NCI-H1105 (cell line): ENCODE measurements at regions not wholly inside any gene's neighbourhood (a gene's known extent, or its start where the extent isn't known, plus 50 kb on each side); places are given as distances from the start of the nearest gene placed in this dataset.
A peak's percentile ranks its signal among the peaks of the same experiment; 100 is the strongest.

ENCODE experiments used
- DNase-seq: peaks from one replicate; lab custom pipeline; 2025; lab: John Stamatoyannopoulos, UW

DNA sequence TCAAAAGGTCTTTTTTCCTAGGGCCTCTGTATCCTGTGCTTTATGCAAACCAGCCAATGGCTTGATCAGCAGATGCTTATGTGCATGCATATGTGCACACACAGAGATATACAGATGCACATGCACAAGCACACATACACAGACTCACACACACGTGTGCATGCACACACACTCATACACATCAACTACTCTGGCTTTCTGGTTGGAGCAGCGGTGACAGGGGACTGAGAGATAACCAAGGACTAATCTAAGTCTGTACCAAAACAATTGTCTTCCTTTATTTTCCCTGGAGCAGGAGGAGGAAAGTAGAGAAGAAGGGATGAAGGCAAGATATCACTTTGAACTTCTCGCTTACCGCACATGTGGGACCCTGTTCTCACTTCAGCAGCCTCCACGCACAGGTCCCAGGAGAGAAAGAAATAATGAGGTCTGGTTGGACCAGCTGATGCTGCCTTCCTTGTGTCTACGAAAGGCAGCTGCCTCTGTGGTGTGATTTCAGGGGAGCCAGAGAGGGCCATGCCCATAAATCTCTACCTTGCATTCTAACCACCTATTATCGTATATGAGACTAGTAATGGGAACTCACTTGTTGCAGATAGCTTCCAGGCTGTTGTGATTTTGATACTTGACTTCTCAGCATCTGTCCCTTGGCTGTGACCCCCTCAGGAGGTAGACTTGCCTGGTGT, 338.0 kb downstream of the EN1 start:
- no peak for DNase-seq

- DNase-seq = no peak
Observed at GRCh38 chr2:118508282-118508681, 339.2 kb downstream of the EN1 start.

GRCh38 chr2:118505436-118505835, 342.0 kb downstream of the EN1 start:
- DNase-seq = no peak

DNA sequence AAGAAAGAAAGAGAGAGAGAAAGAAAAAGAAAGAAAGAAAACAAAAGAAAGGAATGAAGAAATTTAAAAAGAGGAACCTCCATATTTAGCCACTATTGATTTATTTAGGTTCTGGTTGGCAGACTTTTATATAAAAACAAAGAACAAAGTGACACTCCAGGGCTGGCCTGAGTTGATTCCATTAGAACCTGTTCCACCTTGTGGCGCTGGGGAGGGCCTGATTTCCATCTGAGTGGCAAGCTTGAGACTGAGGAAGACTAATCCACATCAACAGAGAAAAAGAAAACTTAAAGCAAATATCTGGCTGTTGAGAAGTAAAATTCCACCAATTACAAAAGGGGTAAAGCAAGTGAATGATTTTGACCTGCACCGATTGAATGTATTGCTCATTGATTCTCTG, 345.3 kb downstream of the EN1 start:
- DNase-seq = no peak

GRCh38 chr2:118498943-118499342, 348.5 kb downstream of the EN1 start:
- DNase-seq = no peak

GRCh38 chr2:118496870-118497611, 350.4 kb downstream of the EN1 start:
- DNase-seq = no peak

- no peak for DNase-seq
Observed at GRCh38 chr2:118496467-118496866, 351.0 kb downstream of the EN1 start.

GRCh38 chr2:118495290-118495689, 352.2 kb downstream of the EN1 start:
- no peak for DNase-seq

GRCh38 chr2:118493213-118493612, 354.2 kb downstream of the EN1 start:
- DNase-seq = no peak

- no peak for DNase-seq
Observed at GRCh38 chr2:118492335-118492734, 355.1 kb downstream of the EN1 start.

- DNase-seq = no peak
Observed at GRCh38 chr2:118490330-118490729, 357.1 kb downstream of the EN1 start.

DNA sequence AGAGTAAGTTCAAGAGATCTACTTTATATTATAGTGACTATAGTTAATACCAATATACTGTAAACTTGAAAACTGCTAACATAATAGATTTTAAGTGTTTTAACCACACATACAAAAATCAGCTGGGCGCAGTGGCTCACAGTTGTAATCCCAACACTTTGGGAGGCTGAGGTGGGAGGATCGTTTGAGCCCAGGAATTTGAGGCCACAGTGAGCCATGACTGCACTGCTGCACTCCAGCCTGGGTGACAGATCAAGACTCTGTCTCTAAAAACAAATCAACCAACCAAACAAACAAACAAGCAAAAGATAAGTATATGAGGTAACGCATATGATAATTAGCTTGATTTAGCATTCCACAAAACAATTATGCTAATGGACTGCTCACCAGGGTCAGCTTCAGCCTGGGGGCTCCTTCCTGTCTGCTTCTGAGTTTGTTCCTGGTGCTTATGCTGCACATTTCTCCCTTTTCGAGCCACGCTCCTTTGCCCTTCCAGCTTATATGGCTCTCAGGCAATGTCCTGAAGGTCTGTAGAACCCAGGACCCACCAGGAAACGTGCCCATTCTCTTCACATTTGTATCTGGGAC, 357.6 kb downstream of the EN1 start:
- DNase-seq = no peak

- no peak for DNase-seq
Observed at GRCh38 chr2:118481299-118481698, 366.1 kb downstream of the EN1 start.

DNA sequence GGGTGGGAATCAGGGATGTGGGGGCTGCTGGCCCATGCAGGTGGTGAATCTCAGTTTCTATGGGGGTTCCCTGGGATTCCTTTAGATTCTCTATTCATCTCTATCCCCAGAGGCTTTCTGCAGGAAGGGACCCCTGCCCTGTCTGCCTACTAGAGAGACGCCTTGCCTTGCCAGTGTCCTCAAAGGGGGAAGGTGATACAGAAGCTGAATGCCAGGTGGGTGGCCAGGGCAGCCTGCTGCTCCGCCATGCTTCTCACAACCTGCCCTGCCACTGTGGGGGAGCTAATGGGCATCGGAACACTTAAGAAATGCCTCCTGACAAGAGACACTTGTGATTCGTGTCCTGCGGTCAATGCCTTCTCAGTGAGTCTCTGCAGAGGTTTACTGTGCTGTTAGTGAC, 368.4 kb downstream of the EN1 start:
- no peak for DNase-seq

DNA sequence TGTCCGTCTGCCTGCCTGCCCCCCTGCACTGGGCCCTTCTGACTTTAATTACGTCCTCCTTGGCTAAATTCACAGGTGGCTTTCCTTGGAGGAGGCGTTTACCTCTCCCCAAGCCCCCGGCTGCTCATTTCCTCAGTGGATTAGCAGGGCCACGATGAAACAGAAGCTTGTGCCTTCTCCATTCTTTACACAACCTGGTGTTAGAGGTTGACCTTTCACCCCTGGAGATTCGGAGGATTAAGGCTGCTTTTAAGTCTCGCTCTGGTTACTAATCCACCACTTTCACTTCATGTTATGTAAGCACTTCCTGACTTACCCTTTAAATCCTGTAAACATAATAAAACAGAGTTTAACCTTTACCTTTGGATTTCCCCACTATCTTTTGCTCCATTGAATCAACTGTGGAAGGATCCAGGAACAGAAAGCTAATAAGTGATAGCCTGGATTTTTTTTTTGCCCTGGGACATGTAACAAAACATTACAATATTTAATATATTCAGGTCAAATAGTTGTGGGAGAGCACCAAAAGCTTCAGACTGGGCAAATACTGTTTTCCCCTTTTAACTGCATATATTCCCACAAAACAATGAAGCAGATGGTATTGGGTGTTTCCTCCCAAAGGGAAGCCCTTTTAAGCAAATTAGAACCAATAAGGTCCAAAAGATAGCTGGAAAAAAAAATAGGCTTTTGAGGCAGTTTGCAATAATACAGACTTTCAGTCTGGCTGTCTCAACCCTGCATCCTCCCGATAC, 370.2 kb downstream of the EN1 start:
- no peak for DNase-seq

- DNase-seq = no peak
Observed at GRCh38 chr2:118475622-118476205, 371.7 kb downstream of the EN1 start.

- no peak for DNase-seq
Observed at GRCh38 chr2:118474541-118474920, 372.9 kb downstream of the EN1 start.

- peak; percentile 81 for DNase-seq
Observed at GRCh38 chr2:118473846-118474540, 373.5 kb downstream of the EN1 start.

- no peak for DNase-seq
Observed at GRCh38 chr2:118473241-118473640, 374.2 kb downstream of the EN1 start.

GRCh38 chr2:118470297-118470696, 377.2 kb downstream of the EN1 start:
- DNase-seq = no peak

- DNase-seq = no peak
Observed at GRCh38 chr2:118469103-118469502, 378.3 kb downstream of the EN1 start.
